NCI-H128 (cell line): ENCODE measurements at regions not wholly inside any gene's neighbourhood (a gene's known extent, or its start where the extent isn't known, plus 50 kb on each side); places are given as distances from the start of the nearest gene placed in this dataset.

Experiments used
- DNase-seq: peaks from one replicate; lab custom pipeline; 2025; ENCODE audit not compliant: unreplicated experiment; lab: John Stamatoyannopoulos, UW

- no peak for DNase-seq
These were observed 485.0 kb downstream of the DISC1 start for GRCh38 chr1:232111611-232112010.

GRCh38 chr1:232110281-232111090 is 483.9 kb downstream of the DISC1 start:
- DNase-seq: no peak

GRCh38 chr1:232109391-232109790 is 482.8 kb downstream of the DISC1 start:
- DNase-seq: no peak

- no peak for DNase-seq
These were observed 482.0 kb downstream of the DISC1 start for GRCh38 chr1:232108598-232108997.

GRCh38 chr1:232106415-232106814 is 479.8 kb downstream of the DISC1 start:
- DNase-seq: no peak

- DNase-seq: no peak
These were observed 479.0 kb downstream of the DISC1 start for GRCh38 chr1:232105561-232105960.

GRCh38 chr1:232101231-232101630 is 474.6 kb downstream of the DISC1 start:
- DNase-seq: no peak

- no peak for DNase-seq
These were observed 470.2 kb downstream of the DISC1 start for GRCh38 chr1:232096751-232097150.
